ENCODE measurements at regions not wholly inside any gene's neighbourhood (a gene's known extent, or its start where the extent isn't known, plus 50 kb on each side); places are given as distances from the start of the nearest gene placed in this dataset.

DNA sequence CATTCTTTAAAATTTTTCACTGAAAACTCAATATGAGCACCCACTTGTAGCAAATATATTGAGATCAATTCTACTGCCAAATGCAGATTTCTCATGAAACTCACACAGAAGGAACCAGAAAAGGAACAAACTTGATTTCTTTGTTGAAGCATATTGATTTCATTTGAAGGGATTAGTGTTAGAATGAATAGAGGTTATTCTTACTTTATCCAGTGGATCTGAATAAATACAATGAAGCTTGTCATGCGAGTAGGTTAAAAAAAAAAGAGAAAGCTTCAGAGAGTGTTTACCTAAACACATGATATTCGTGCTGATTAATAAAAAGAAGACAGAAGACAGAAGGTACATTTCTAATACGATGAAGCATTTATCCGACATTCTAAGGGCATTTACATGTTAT is 226.7 kb upstream of the ZSWIM2 start:
- no peaks in the 10 kb centered on the region for H3K4me1 ChIP-seq
- TF ChIP-seq POLR2A (IDR thresholded peaks at IDR 0.05) (no peak), CTCF (IDR thresholded peaks at IDR 0.05) (no peak)
- intact Hi-C loops (cut with DNase I; ENCODE audit: low total_unique reads) = no loop called here
- H3K27ac ChIP-seq = no peak overlapping the region
- H3K27me3 ChIP-seq = no peaks in the 10 kb centered on the region
- H3K36me3 ChIP-seq = no peaks in the 10 kb centered on the region
- H3K4me3 ChIP-seq = no peak overlapping the region
- no peaks in the 10 kb centered on the region for H3K9me3 ChIP-seq
- no peak for DNase-seq

- intact Hi-C loops (cut with DNase I; ENCODE audit: low total_unique reads) = no loop called here
- Histone ChIP-seq H3K27ac (no peak overlapping the region), H3K4me3 (no peak overlapping the region), H3K27me3 (no peaks in the 10 kb centered on the region), H3K9me3 (no peaks in the 10 kb centered on the region), H3K4me1 (no peaks in the 10 kb centered on the region), H3K36me3 (no peaks in the 10 kb centered on the region)
- DNase-seq = no peak
- TF ChIP-seq POLR2A (IDR thresholded peaks at IDR 0.05) = no peak
- no peak for TF ChIP-seq CTCF (IDR thresholded peaks at IDR 0.05)
Observed at GRCh38 chr2:187075199-187075635, 226.2 kb upstream of the ZSWIM2 start.

GRCh38 chr2:187058198-187058597 is 209.2 kb upstream of the ZSWIM2 start:
- TF ChIP-seq POLR2A (IDR thresholded peaks at IDR 0.05) (no peak), CTCF (IDR thresholded peaks at IDR 0.05) (no peak)

DNA sequence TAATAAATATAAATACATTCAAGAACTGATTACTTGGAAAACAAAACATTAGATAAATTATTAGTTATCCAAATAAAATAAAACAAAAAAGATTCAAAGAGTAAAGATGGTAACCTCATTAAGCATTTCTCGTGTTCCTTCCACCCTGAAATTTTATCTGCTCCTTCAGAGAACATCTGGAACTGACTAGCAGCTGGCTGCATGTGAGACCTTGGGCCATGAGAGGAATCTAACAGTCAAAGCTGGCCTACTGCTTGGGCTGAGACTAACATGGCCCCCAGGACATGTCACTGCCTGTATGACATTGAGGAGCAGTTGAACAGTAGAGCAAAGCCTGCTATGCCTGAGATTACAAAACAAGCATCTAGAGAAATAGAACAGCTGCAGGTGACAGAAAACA is 208.5 kb upstream of the ZSWIM2 start:
- intact Hi-C loops (cut with DNase I; ENCODE audit: low total_unique reads) = no loop called here
- H3K27ac ChIP-seq = no peak overlapping the region
- H3K4me3 ChIP-seq = no peak overlapping the region
- TF ChIP-seq POLR2A (IDR thresholded peaks at IDR 0.05) (no peak), CTCF (IDR thresholded peaks at IDR 0.05) (no peak)
- no peaks in the 10 kb centered on the region for H3K27me3 ChIP-seq
- H3K4me1 ChIP-seq = no peaks in the 10 kb centered on the region
- no peaks in the 10 kb centered on the region for H3K9me3 ChIP-seq
- DNase-seq = no peak
- no peaks in the 10 kb centered on the region for H3K36me3 ChIP-seq

More at GRCh38 chr2:187058198-187058597, 209.2 kb upstream of the ZSWIM2 start:
- Histone ChIP-seq H3K27me3 (no peaks in the 10 kb centered on the region), H3K27ac (no peak overlapping the region), H3K9me3 (no peaks in the 10 kb centered on the region), H3K4me3 (no peak overlapping the region), H3K4me1 (no peaks in the 10 kb centered on the region), H3K36me3 (no peaks in the 10 kb centered on the region)
- DNase-seq = no peak
- intact Hi-C loops (cut with DNase I; ENCODE audit: low total_unique reads) = no loop called here

DNA sequence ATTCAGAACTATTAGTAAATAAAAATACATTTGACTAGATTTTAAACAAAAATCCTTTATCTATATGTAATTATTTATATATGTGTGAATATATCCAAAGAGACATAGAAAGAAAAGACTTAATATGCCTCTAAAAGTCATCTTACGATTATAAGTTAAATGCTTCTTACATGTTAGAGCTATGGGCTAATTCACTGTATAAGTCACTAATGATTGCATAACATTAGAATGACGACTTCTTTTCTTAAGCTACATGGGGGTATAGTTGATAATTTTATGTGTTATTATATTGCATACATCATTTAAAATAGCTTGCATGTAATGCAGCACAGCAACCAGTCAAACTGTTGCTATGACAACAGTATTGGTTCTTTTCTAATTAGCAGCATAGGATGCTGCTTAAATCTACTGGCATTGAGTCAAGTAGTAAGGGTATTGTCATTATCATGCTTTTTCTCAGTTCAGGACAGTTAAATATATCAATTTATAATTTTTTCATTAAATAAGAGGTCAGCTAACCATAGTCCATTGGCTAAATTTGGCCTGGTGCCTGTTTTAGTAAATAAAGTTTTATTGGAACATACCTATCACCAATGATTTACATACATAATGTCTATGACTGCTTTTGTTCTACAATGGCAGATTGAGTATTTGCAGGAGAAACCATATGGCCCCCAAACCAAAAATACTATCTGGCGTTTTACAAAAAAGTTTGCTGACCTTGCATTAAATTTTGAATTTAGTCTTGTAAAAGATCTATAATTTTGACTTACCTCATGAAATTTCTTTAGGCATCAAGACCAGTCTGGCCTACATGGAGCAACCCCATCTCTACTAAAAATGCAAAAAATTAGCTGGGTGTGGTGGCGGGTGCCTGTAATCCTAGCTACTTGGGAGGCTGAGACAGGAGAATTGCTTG is 207.7 kb upstream of the ZSWIM2 start:
- no peak overlapping the region for H3K27ac ChIP-seq
- no peaks in the 10 kb centered on the region for H3K9me3 ChIP-seq
- H3K36me3 ChIP-seq = no peaks in the 10 kb centered on the region
- H3K4me3 ChIP-seq = no peak overlapping the region
- intact Hi-C loops (cut with DNase I; ENCODE audit: low total_unique reads) = no loop called here
- no peaks in the 10 kb centered on the region for H3K4me1 ChIP-seq
- no peaks in the 10 kb centered on the region for H3K27me3 ChIP-seq
- DNase-seq = no peak
- TF ChIP-seq POLR2A (IDR thresholded peaks at IDR 0.05) (no peak), CTCF (IDR thresholded peaks at IDR 0.05) (no peak)

Data from uterus (tissue), 3 donors.